AG04449 (cell line): ENCODE measurements at regions not wholly inside any gene's neighbourhood (a gene's known extent, or its start where the extent isn't known, plus 50 kb on each side); places are given as distances from the start of the nearest gene placed in this dataset.

Experiments used
- CTCF ChIA-PET: fragments of 350-600 bp; formaldehyde crosslinking; extraction: SDS; loops from one replicate; lab custom pipeline; 2021; ENCODE audit warnings: antibody characterized with exemption; lab: Yijun Ruan, JAX
- POLR2A ChIA-PET: fragments of 400-600, 350-600 bp; formaldehyde crosslinking; extraction: SDS; loops from one replicate; lab custom pipeline; 2020; ENCODE audit warnings: antibody characterized with exemption, inconsistent platforms; lab: Yijun Ruan, JAX
- DNase-seq: peaks from one replicate; pipeline ENCODE4 v3.0.0-alpha.2; 2010; ENCODE audit warnings: low read depth, low spot score
- H3K4me3 ChIP-seq: 2 replicates; pipeline ENCODE4 v1.5.1; 2011; ENCODE audit warnings: low read depth, mild to moderate bottlenecking, control low read depth, low read length
- TF ChIP-seq, protein P1 (sequence below): IDR thresholded peaks from one replicate; pipeline ENCODE4 v1.5.1; 2011; ENCODE audit warnings: mild to moderate bottlenecking, moderate library complexity, low read length, control low read depth, inconsistent platforms; ENCODE audit not compliant: insufficient read depth; ENCODE audit errors: missing control alignments

DNA sequence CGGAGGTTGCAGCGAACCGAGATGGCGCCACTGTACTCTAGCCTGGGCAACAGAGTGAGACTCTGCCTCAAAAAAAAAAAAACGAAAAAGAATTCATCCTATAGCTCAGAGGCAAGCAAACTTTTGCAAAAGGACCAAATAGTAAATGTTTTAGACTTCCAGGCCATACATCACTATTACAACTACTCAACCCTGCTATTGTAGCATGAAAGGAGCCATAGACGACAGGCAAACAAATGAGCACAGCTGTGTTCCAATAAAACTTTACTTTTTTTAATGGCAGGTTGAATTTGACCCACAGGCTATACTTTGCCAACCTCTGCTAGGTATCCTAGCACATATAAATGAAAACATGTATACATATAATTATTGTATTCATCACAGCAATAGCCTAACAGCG is 58.9 kb upstream of the SLC30A5 start:
- no peak for DNase-seq
- TF ChIP-seq, protein P1, sequence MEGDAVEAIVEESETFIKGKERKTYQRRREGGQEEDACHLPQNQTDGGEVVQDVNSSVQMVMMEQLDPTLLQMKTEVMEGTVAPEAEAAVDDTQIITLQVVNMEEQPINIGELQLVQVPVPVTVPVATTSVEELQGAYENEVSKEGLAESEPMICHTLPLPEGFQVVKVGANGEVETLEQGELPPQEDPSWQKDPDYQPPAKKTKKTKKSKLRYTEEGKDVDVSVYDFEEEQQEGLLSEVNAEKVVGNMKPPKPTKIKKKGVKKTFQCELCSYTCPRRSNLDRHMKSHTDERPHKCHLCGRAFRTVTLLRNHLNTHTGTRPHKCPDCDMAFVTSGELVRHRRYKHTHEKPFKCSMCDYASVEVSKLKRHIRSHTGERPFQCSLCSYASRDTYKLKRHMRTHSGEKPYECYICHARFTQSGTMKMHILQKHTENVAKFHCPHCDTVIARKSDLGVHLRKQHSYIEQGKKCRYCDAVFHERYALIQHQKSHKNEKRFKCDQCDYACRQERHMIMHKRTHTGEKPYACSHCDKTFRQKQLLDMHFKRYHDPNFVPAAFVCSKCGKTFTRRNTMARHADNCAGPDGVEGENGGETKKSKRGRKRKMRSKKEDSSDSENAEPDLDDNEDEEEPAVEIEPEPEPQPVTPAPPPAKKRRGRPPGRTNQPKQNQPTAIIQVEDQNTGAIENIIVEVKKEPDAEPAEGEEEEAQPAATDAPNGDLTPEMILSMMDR = no peak
- ChIA-PET POLR2A (no interaction called here), CTCF (interaction anchor here (0.9 to 2.2 kb wide), 2 partner anchors 9 to 10 kb away, joined by 4 to 11 read pairs; no protein-coding TSS in a partner anchor)
- no peak overlapping the region for H3K4me3 ChIP-seq

DNA sequence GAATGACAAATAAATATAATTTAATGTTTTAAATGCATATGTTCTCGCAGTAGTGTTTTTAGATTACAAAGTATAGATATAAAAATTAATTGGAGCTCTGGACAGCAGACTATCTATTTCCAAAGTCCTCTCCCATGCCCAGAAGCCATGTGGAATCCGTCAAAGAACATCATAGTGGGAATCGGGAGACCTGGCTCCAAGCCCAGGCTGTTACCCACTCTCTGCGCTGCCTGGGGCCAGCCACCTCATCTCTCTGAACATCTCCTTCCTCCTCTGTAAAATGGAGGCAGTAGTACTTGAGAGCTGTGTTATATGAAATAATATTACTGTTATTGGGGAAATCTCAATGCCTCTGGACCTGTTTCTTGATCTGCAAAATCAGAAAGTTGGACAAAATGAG is 58.1 kb upstream of the SLC30A5 start:
- ChIA-PET POLR2A (no interaction called here), CTCF (interaction anchor here (2.2 kb wide), 1 partner anchor 9 kb away, joined by 11 read pairs; no protein-coding TSS in a partner anchor)
- H3K4me3 ChIP-seq = no peak overlapping the region
- DNase-seq = no peak
- TF ChIP-seq, protein P1 = no peak

DNA sequence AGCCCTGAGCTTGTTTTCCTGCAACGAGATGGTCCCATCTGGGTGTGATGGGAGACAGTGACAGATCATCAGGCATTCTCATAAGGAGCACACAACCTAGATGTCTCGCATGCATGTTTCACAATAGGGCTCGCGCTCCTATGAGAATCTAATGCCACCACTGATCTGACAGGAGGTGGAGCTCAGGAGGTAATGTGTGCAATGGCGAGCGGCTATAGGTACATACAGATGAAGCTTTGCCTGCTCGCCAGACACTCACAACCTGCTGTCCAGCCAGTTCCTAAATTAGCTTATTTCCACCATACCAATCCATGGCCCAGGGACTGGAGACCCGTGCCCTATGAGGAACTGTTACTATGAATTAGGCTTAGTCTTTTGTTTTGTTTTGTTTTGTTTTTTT is 55.3 kb upstream of the SLC30A5 start:
- CTCF ChIA-PET = no interaction called here
- no peak overlapping the region for H3K4me3 ChIP-seq
- TF ChIP-seq, protein P1 = no peak
- no peak for DNase-seq
- POLR2A ChIA-PET = no interaction called here

GRCh38 chr5:69039829-69040228 is 54.0 kb upstream of the SLC30A5 start:
- TF ChIP-seq, protein P1 = no peak
- no peak overlapping the region for H3K4me3 ChIP-seq
- CTCF ChIA-PET = no interaction called here
- DNase-seq = no peak
- POLR2A ChIA-PET = no interaction called here

- no peak for DNase-seq
- POLR2A ChIA-PET = no interaction called here
- H3K4me3 ChIP-seq = no peak overlapping the region
- TF ChIP-seq, protein P1 = no peak
- CTCF ChIA-PET = interaction anchor here (0.8 to 4.4 kb wide), 17 partner anchors 10 to 756 kb away, joined by 3 to 30 read pairs (median 5); no protein-coding TSS in a partner anchor
These were observed 51.3 kb upstream of the SLC30A5 start for GRCh38 chr5:69042500-69042899.

GRCh38 chr5:69042915-69043654 is 50.7 kb upstream of the SLC30A5 start:
- peak; percentile 59 for DNase-seq
- TF ChIP-seq, protein P1 = peak; percentile 57
- no peak overlapping the region; the same call in 1 of the 2 replicates for H3K4me3 ChIP-seq
- ChIA-PET POLR2A (no interaction called here), CTCF (interaction anchor here (0.7 to 4.4 kb wide), 21 partner anchors 8 to 767 kb away, joined by 3 to 30 read pairs (median 5); no protein-coding TSS in a partner anchor)
